HepG2 (cell line): ENCODE measurements at regions not wholly inside any gene's neighbourhood (a gene's known extent, or its start where the extent isn't known, plus 50 kb on each side); places are given as distances from the start of the nearest gene placed in this dataset.

Experiments used
- ATAC-seq: fragments of 200-7000 bp; cut with Tn5 transposase; 3 replicates; pipeline ENCODE4 v1.9.1; 2020; ENCODE audit warnings: mild to moderate bottlenecking, moderate library complexity
- BruUV-seq: library from RNA; stranded (reverse); fragments of 400-500 nt; replicated peaks from 2 replicates; lab custom pipeline; 2021; lab: Mats Ljungman, UMichigan
- CTCF ChIA-PET: fragments of 300-600 bp; formaldehyde crosslinking; extraction: SDS; loops from one replicate; lab custom pipeline; 2021; ENCODE audit warnings: low total read pairs, inconsistent platforms, low intra/inter-chr PET ratio; lab: Yijun Ruan, JAX
- POLR2A ChIA-PET: fragments of 350-600 bp; sonication (Branson Sonifier 250); formaldehyde crosslinking; loops from one replicate; lab custom pipeline; 2020; ENCODE audit warnings: antibody characterized with exemption, inconsistent platforms; lab: Yijun Ruan, JAX
- DNase-seq: peaks from one replicate; pipeline ENCODE4 v3.0.0-alpha.2; 2015; ENCODE audit warnings: low spot score
- FAIRE-seq: peaks from 3 replicates; lab custom pipeline; 2011; peaks lifted over from hg19 to GRCh38; lab: Jason Lieb, UNC
- H2AFZ ChIP-seq: one replicate; pipeline ENCODE4 v1.6.1; 2011; ENCODE audit warnings: low read length, inconsistent platforms
- H3K27ac ChIP-seq: fragments of 300-600 bp; 3 replicates; pipeline ENCODE4 v1.8.0; 2011; ENCODE audit warnings: mixed run types, mild to moderate bottlenecking, mixed read lengths, low read length, inconsistent platforms; ENCODE audit not compliant: insufficient read depth; ENCODE audit errors: extremely low read length
- H3K27me3 ChIP-seq, 2 experiments: fragments of 200-600 bp in 1 of 2; 2 replicates in 1 of 2; 3 replicates in 1 of 2; pipeline versions ENCODE4 v1.6.0 to v1.8.0; 2011; ENCODE audit warnings: low read length in 2 of 2, mild to moderate bottlenecking in 2 of 2, moderate library complexity in 2 of 2, inconsistent platforms in 1 of 2; ENCODE audit not compliant: insufficient read depth in 2 of 2, control insufficient read depth in 1 of 2
- H3K36me3 ChIP-seq, 2 experiments: fragments of 200-600 bp in 1 of 2; replicated peaks in 1 of 2; 2 replicates in 1 of 2; 3 replicates in 1 of 2; pipeline versions ENCODE4 v1.5.1 to v1.8.0; 2011; ENCODE audit warnings: low read length in 2 of 2, inconsistent platforms in 1 of 2; ENCODE audit not compliant: insufficient read depth in 2 of 2, control insufficient read depth in 1 of 2
- H3K4me1 ChIP-seq: 2 replicates; pipeline ENCODE4 v1.5.1; 2012; ENCODE audit warnings: low read length, inconsistent platforms; ENCODE audit not compliant: insufficient read depth
- H3K4me2 ChIP-seq: 2 replicates; pipeline ENCODE4 v1.6.0; 2011; ENCODE audit warnings: low read depth, low read length, inconsistent platforms
- H3K4me3 ChIP-seq, 3 experiments: fragments of 200-600 bp in 1 of 3; sonication (generic), shearing (Covaris generic) in 1 of 3; replicated peaks in 1 of 3; 2 replicates each; pipeline ENCODE4 v1.5.1; 2011 to 2016; ENCODE audit warnings: low read length in 3 of 3, inconsistent platforms in 2 of 3, low read depth in 2 of 3, mild to moderate bottlenecking in 2 of 3, control low read depth in 1 of 3, mixed read lengths in 1 of 3; ENCODE audit not compliant: insufficient read depth in 1 of 3
- H3K79me2 ChIP-seq: one replicate; pipeline ENCODE4 v1.6.1; 2011; ENCODE audit warnings: low read length, inconsistent platforms; ENCODE audit not compliant: insufficient read depth
- H3K9ac ChIP-seq: 2 replicates; pipeline ENCODE4 v1.6.0; 2011; ENCODE audit warnings: mild to moderate bottlenecking, low read depth, low read length, inconsistent platforms; ENCODE audit not compliant: insufficient read depth
- H3K9me3 ChIP-seq: 2 replicates; pipeline ENCODE4 v1.5.1; 2012; ENCODE audit warnings: mild to moderate bottlenecking, low read length
- H4K20me1 ChIP-seq: 2 replicates; pipeline ENCODE4 v1.6.0; 2011; ENCODE audit warnings: inconsistent platforms, mild to moderate bottlenecking, low read length, moderate library complexity; ENCODE audit not compliant: insufficient read depth
- ONECUT2 ChIP-seq: sonication (generic); formaldehyde crosslinking; IDR thresholded peaks from 2 replicates; pipeline ENCODE4 v1.4.0; 2020; ENCODE audit warnings: missing genetic modification reagents
- RERE ChIP-seq: IDR thresholded peaks from 2 replicates; pipeline ENCODE4 v1.6.1; 2016; ENCODE audit warnings: low read depth, missing genetic modification reagents, missing compliant biosample characterization
- ZNF598 ChIP-seq: sonication (generic); formaldehyde crosslinking; IDR thresholded peaks from 2 replicates; pipeline ENCODE4 v1.5.1; 2020; ENCODE audit warnings: mild to moderate bottlenecking, missing genetic modification reagents, borderline replicate concordance
- WGBS: methylation state at CpG from one replicate; pipeline ENCODE4 v1.1.6; 2017; ENCODE audit warnings: low lambda C conversion rate; 5-methylcytosine and 5-hydroxymethylcytosine counted together
- in situ Hi-C: cut with HindIII; loops from 2 replicates; pipeline ENCODE4 v1.10.0; 2017; ENCODE audit warnings: low pct_unique_long_range_greater_than_20kb; ENCODE audit not compliant: extremely low pct_ligation_motif_present
- intact Hi-C: fragments of 100-400 bp; cut with micrococcal nuclease; formaldehyde crosslinking; loops from one replicate; pipeline ENCODE4 v1.10.0; 2022; ENCODE audit not compliant: unreplicated experiment
- TF ChIP-seq, protein P1 (sequence below): sonication (generic); formaldehyde crosslinking; IDR thresholded peaks from 2 replicates; pipeline ENCODE4 v1.5.0; 2020; ENCODE audit warnings: mild to moderate bottlenecking, missing genetic modification reagents

- TF ChIP-seq RERE (CRISPR knock-in tag) (no peak), ONECUT2 (CRISPR knock-in tag) (no peak)
Measured at GRCh38 chr5:138660051-138660572, 84.9 kb upstream of the HSPA9 start (continued).

DNA sequence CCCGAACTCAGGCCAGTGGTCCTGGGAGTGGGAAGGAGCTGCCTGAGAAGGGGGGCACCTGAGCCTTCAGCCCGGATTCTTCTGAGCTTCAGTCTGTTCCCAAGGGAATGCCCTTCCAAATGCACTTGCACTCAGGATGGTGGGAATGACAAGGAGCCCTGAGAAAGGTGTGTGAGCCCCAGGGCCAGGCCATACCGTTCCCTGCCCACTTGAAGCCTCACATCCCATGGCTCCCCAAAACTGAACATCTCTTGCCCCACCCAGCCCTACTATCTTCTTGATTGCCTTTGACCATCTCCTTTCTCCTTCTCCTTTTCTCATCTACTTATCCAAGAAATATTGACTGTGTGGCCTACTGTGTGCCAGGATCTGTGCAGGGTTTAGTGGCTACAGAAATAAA, 84.4 kb upstream of the HSPA9 start:
- Histone ChIP-seq H3K4me1 (peaks cover 14% of the 10 kb centered on the region; the same call in 1 of the 2 replicates), H3K9ac (no peak overlapping the region), H3K27ac (no peak overlapping the region), H2AFZ (no peak overlapping the region), H3K27me3 (peaks cover 5 to 30% of the 10 kb centered on the region in 2 experiments), H3K4me3 (no peak overlapping the region), H3K9me3 (no peaks in the 10 kb centered on the region), H3K79me2 (no peaks in the 10 kb centered on the region), H4K20me1 (no peaks in the 10 kb centered on the region)
- BruUV-seq, result no TSS peak
- DNase-seq, result no peak
- POLR2A ChIA-PET, result no interaction called here
- FAIRE-seq, result no peak
- WGBS, result 13% methylated on average over 3 of the region's 3 CpGs
- in situ Hi-C loops, result no loop called here
- TF ChIP-seq, protein P1, sequence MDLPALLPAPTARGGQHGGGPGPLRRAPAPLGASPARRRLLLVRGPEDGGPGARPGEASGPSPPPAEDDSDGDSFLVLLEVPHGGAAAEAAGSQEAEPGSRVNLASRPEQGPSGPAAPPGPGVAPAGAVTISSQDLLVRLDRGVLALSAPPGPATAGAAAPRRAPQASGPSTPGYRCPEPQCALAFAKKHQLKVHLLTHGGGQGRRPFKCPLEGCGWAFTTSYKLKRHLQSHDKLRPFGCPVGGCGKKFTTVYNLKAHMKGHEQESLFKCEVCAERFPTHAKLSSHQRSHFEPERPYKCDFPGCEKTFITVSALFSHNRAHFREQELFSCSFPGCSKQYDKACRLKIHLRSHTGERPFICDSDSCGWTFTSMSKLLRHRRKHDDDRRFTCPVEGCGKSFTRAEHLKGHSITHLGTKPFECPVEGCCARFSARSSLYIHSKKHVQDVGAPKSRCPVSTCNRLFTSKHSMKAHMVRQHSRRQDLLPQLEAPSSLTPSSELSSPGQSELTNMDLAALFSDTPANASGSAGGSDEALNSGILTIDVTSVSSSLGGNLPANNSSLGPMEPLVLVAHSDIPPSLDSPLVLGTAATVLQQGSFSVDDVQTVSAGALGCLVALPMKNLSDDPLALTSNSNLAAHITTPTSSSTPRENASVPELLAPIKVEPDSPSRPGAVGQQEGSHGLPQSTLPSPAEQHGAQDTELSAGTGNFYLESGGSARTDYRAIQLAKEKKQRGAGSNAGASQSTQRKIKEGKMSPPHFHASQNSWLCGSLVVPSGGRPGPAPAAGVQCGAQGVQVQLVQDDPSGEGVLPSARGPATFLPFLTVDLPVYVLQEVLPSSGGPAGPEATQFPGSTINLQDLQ (CRISPR knock-in tag), result no peak
- TF ChIP-seq ZNF598 (CRISPR knock-in tag), result no peak
- TF ChIP-seq, all 625 proteins: peak for 0
- Histone ChIP-seq H3K36me3 (no peaks in the 10 kb centered on the region), H3K4me2 (no peak overlapping the region)
- intact Hi-C loops, result no loop called here
- CTCF ChIA-PET, result no interaction called here
- no peak for ATAC-seq
